SK-N-SH (cell line): ENCODE measurements at regions not wholly inside any gene's neighbourhood (a gene's known extent, or its start where the extent isn't known, plus 50 kb on each side); places are given as distances from the start of the nearest gene placed in this dataset.

ENCODE experiments used
- CTCF ChIA-PET: fragments of 300-600, 350-600 bp; formaldehyde crosslinking; extraction: SDS; loops from one replicate; lab custom pipeline; 2021; lab: Yijun Ruan, JAX
- POLR2A ChIA-PET: fragments of 350-600 bp; sonication (Branson Sonifier 250); formaldehyde crosslinking; extraction: SDS; loops from one replicate; lab custom pipeline; 2020; ENCODE audit warnings: antibody characterized with exemption, inconsistent platforms; lab: Yijun Ruan, JAX
- DNase-seq: peaks from one replicate; pipeline ENCODE4 v3.0.0; 2012
- H2AFZ ChIP-seq: fragments of 200-600 bp; sonication (generic); 2 replicates; pipeline ENCODE4 v1.8.1; 2016; ENCODE audit warnings: antibody characterized with exemption, mild to moderate bottlenecking, low read depth
- H3F3A ChIP-seq: fragments of 200-600 bp; sonication (generic); replicated peaks from 2 replicates; pipeline ENCODE3; 2016; ENCODE audit warnings: antibody characterized with exemption, mild to moderate bottlenecking; ENCODE audit not compliant: insufficient read depth
- H3K27ac ChIP-seq, 2 experiments: fragments of 200-500 bp in 1 of 2; fragments of 200-600 bp in 1 of 2; sonication (Bioruptor generic) in 1 of 2; sonication (generic), shearing (Covaris generic) in 1 of 2; 2 replicates each; pipeline versions ENCODE4 v1.5.1 to v1.6.1; 2014 to 2016; ENCODE audit warnings: low read depth in 2 of 2, inconsistent platforms in 1 of 2, low read length in 1 of 2, mild to moderate bottlenecking in 1 of 2, mixed read lengths in 1 of 2
- H3K27me3 ChIP-seq: fragments of 200-600 bp; sonication (generic), shearing (Covaris generic); 2 replicates; pipeline ENCODE4 v1.6.1; 2016; ENCODE audit warnings: mixed run types; ENCODE audit not compliant: insufficient read depth
- H3K36me3 ChIP-seq, 2 experiments: fragments of 200-500 bp in 1 of 2; fragments of 200-600 bp in 1 of 2; sonication (Bioruptor generic) in 1 of 2; sonication (generic) in 1 of 2; replicated peaks in 1 of 2; 2 replicates each; pipeline versions ENCODE3 to v1.5.1; 2014 to 2016; ENCODE audit warnings: low read length in 1 of 2, mild to moderate bottlenecking in 1 of 2; ENCODE audit not compliant: insufficient read depth in 2 of 2, control insufficient read depth in 1 of 2
- H3K4me1 ChIP-seq, 2 experiments: fragments of 200-500 bp in 1 of 2; fragments of 200-600 bp in 1 of 2; sonication (Bioruptor generic) in 1 of 2; sonication (generic), shearing (Covaris generic) in 1 of 2; 2 replicates each; pipeline versions ENCODE4 v1.5.1 to v1.6.1; 2014 to 2016; ENCODE audit warnings: low read depth in 1 of 2, low read length in 1 of 2, mixed run types in 1 of 2; ENCODE audit not compliant: insufficient read depth in 2 of 2, control insufficient read depth in 1 of 2
- H3K4me2 ChIP-seq: fragments of 200-600 bp; sonication (generic), shearing (Covaris generic); 2 replicates; pipeline ENCODE4 v1.6.1; 2017; ENCODE audit warnings: mixed run types
- H3K4me3 ChIP-seq, 2 experiments: fragments of 200-500 bp in 1 of 2; fragments of 200-600 bp in 1 of 2; sonication (Bioruptor generic) in 1 of 2; sonication (generic), shearing (Covaris generic) in 1 of 2; 2 replicates each; pipeline versions ENCODE4 v1.5.1 to v1.8.1; 2014 to 2016; ENCODE audit warnings: low read depth in 2 of 2, inconsistent platforms in 1 of 2, low read length in 1 of 2, mild to moderate bottlenecking in 1 of 2, mixed read lengths in 1 of 2, moderate library complexity in 1 of 2
- H3K79me2 ChIP-seq: fragments of 200-600 bp; sonication (generic); 2 replicates; pipeline ENCODE4 v1.8.1; 2017; ENCODE audit warnings: mild to moderate bottlenecking; ENCODE audit not compliant: insufficient read depth
- H3K9ac ChIP-seq: fragments of 200-600 bp; sonication (generic); 2 replicates; pipeline ENCODE4 v1.6.1; 2017; ENCODE audit warnings: mixed run types
- H3K9me2 ChIP-seq: fragments of 200-600 bp; sonication (generic); 2 replicates; pipeline ENCODE4 v1.6.1; 2017; ENCODE audit warnings: mixed run types
- H3K9me3 ChIP-seq: fragments of 200-600 bp; sonication (generic); 2 replicates; pipeline ENCODE4 v1.6.1; 2017; ENCODE audit warnings: mixed run types, mild to moderate bottlenecking, moderate library complexity
- H4K20me1 ChIP-seq: fragments of 200-600 bp; sonication (generic); 2 replicates; pipeline ENCODE4 v1.6.1; 2017; ENCODE audit warnings: mild to moderate bottlenecking, mixed run types; ENCODE audit not compliant: insufficient read depth
- CHD2 ChIP-seq: fragments of 150-350 bp; IDR thresholded peaks from 2 replicates; pipeline ENCODE4 v1.6.1; 2018; ENCODE audit warnings: low read length; ENCODE audit not compliant: partially characterized antibody
- EP300 ChIP-seq, 2 experiments: IDR thresholded peaks; 2 replicates each; pipeline versions ENCODE4 v1.4.0 to v1.6.1; 2012; ENCODE audit warnings: borderline replicate concordance in 1 of 2, low read depth in 1 of 2, low read length in 1 of 2
- FOSL2 ChIP-seq: IDR thresholded peaks from 2 replicates; pipeline ENCODE4 v1.4.0; 2012; ENCODE audit warnings: low read depth, mild to moderate bottlenecking, moderate library complexity, borderline replicate concordance
- FOXM1 ChIP-seq: IDR thresholded peaks from 2 replicates; pipeline ENCODE4 v1.4.0; 2012; ENCODE audit warnings: low read depth, mild to moderate bottlenecking
- GABPA ChIP-seq: IDR thresholded peaks from 2 replicates; pipeline ENCODE4 v1.4.0; 2012; ENCODE audit warnings: low read depth, mild to moderate bottlenecking
- MEF2A ChIP-seq: IDR thresholded peaks from 2 replicates; pipeline ENCODE4 v1.4.0; 2012; ENCODE audit warnings: low read depth, borderline replicate concordance
- RAD21 ChIP-seq: IDR thresholded peaks from 2 replicates; pipeline ENCODE4 v1.6.1; 2012; ENCODE audit warnings: mild to moderate bottlenecking, low read length
- RFX5 ChIP-seq: IDR thresholded peaks from 2 replicates; pipeline ENCODE4 v1.6.1; 2012; ENCODE audit warnings: mild to moderate bottlenecking, improper control_type of control experiment, low read length
- TCF12 ChIP-seq: IDR thresholded peaks from 2 replicates; pipeline ENCODE4 v1.4.0; 2012
- TEAD4 ChIP-seq: IDR thresholded peaks from 2 replicates; pipeline ENCODE4 v1.4.0; 2012; ENCODE audit warnings: mild to moderate bottlenecking, borderline replicate concordance; ENCODE audit not compliant: insufficient read depth
- YY1 ChIP-seq: IDR thresholded peaks from 2 replicates; pipeline ENCODE4 v1.4.0; 2012; ENCODE audit warnings: low read depth, mild to moderate bottlenecking
- WGBS: methylation state at CpG from one replicate; pipeline ENCODE4 v1.1.6; 2017; ENCODE audit warnings: low lambda C conversion rate; 5-methylcytosine and 5-hydroxymethylcytosine counted together
- TF ChIP-seq, protein P1 (sequence below): IDR thresholded peaks from 2 replicates; pipeline ENCODE4 v1.4.0; 2012; ENCODE audit warnings: low read depth, borderline replicate concordance
- TF ChIP-seq, protein P2 (sequence below): IDR thresholded peaks from 2 replicates; pipeline ENCODE4 v1.4.0; 2012; ENCODE audit warnings: low read depth, borderline replicate concordance
- TF ChIP-seq, protein P3 (sequence below): IDR thresholded peaks from 2 replicates; pipeline ENCODE4 v1.4.0; 2012; ENCODE audit warnings: low read depth
- TF ChIP-seq, protein P4 (sequence below): IDR thresholded peaks from 2 replicates; pipeline ENCODE4 v1.6.1; 2012; ENCODE audit warnings: mild to moderate bottlenecking, low read depth, low read length, moderate library complexity
- TF ChIP-seq, protein P5 (sequence below): fragments of 200-600 bp; sonication (generic); IDR thresholded peaks from 2 replicates; pipeline ENCODE4 v1.6.1; 2017; ENCODE audit warnings: antibody characterized with exemption, mild to moderate bottlenecking, moderate library complexity
- TF ChIP-seq, protein P6 (sequence below): fragments of 150-350 bp; IDR thresholded peaks from 2 replicates; pipeline ENCODE4 v1.6.1; 2017; ENCODE audit warnings: antibody characterized with exemption, low read length, low read depth, borderline replicate concordance

DNA sequence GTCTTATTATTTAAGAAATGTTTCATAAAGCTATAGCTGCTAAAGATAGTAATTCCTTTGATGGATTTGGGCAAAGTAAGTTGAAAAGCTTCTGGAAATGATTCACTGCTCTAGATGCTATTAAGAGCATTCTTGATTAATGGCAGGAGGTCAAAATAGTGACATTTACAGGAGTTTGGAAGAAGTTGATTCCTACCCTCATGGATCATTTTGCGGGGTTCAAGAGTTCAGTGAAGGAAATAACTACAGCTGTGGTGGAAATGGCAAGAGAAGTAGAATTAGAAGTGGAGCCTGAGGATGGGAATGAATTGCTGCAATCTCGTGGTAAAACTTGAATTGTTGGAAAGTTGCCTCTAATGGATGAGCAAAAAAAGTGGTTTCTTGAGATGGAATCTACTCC is 316.1 kb downstream of the UTRN start:
- no peaks in the 10 kb centered on the region for H4K20me1 ChIP-seq

More for the DNA sequence above, 316.1 kb downstream of the UTRN start:
- ChIA-PET POLR2A (no interaction called here), CTCF (interaction anchor here (0.8 kb wide), 1 partner anchor 1070 kb away, joined by 3 read pairs; no protein-coding TSS in a partner anchor)
- Histone ChIP-seq H3K36me3 (no peaks in the 10 kb centered on the region), H3K9ac (no peak overlapping the region), H2AFZ (no peak overlapping the region), H3K9me2 (no peaks in the 10 kb centered on the region), H3K27ac (no peak overlapping the region), H3K4me2 (no peak overlapping the region), H3F3A (no peaks in the 10 kb centered on the region), H3K4me3 (no peak overlapping the region), H3K4me1 (no peaks in the 10 kb centered on the region), H3K79me2 (no peaks in the 10 kb centered on the region), H3K9me3 (no peaks in the 10 kb centered on the region), H3K27me3 (no peaks in the 10 kb centered on the region)
- TF ChIP-seq EP300 (IDR thresholded peaks at IDR 0.05; ENCODE audit: borderline replicate concordance in 1 of 2, low read depth in 1 of 2, low read length in 1 of 2) (no peak), RAD21 (no peak), TEAD4 (no peak), FOSL2 (no peak), RFX5 (no peak), CHD2 (no peak), MEF2A (no peak), GABPA (no peak), YY1 (no peak), TCF12 (no peak), FOXM1 (no peak)
- TF ChIP-seq, protein P1, sequence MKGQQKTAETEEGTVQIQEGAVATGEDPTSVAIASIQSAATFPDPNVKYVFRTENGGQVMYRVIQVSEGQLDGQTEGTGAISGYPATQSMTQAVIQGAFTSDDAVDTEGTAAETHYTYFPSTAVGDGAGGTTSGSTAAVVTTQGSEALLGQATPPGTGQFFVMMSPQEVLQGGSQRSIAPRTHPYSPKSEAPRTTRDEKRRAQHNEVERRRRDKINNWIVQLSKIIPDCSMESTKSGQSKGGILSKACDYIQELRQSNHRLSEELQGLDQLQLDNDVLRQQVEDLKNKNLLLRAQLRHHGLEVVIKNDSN, result no peak
- TF ChIP-seq, protein P2, sequence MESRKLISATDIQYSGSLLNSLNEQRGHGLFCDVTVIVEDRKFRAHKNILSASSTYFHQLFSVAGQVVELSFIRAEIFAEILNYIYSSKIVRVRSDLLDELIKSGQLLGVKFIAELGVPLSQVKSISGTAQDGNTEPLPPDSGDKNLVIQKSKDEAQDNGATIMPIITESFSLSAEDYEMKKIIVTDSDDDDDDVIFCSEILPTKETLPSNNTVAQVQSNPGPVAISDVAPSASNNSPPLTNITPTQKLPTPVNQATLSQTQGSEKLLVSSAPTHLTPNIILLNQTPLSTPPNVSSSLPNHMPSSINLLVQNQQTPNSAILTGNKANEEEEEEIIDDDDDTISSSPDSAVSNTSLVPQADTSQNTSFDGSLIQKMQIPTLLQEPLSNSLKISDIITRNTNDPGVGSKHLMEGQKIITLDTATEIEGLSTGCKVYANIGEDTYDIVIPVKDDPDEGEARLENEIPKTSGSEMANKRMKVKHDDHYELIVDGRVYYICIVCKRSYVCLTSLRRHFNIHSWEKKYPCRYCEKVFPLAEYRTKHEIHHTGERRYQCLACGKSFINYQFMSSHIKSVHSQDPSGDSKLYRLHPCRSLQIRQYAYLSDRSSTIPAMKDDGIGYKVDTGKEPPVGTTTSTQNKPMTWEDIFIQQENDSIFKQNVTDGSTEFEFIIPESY, result no peak
- TF ChIP-seq, protein P3, sequence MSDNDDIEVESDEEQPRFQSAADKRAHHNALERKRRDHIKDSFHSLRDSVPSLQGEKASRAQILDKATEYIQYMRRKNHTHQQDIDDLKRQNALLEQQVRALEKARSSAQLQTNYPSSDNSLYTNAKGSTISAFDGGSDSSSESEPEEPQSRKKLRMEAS, result no peak
- TF ChIP-seq, protein P4, sequence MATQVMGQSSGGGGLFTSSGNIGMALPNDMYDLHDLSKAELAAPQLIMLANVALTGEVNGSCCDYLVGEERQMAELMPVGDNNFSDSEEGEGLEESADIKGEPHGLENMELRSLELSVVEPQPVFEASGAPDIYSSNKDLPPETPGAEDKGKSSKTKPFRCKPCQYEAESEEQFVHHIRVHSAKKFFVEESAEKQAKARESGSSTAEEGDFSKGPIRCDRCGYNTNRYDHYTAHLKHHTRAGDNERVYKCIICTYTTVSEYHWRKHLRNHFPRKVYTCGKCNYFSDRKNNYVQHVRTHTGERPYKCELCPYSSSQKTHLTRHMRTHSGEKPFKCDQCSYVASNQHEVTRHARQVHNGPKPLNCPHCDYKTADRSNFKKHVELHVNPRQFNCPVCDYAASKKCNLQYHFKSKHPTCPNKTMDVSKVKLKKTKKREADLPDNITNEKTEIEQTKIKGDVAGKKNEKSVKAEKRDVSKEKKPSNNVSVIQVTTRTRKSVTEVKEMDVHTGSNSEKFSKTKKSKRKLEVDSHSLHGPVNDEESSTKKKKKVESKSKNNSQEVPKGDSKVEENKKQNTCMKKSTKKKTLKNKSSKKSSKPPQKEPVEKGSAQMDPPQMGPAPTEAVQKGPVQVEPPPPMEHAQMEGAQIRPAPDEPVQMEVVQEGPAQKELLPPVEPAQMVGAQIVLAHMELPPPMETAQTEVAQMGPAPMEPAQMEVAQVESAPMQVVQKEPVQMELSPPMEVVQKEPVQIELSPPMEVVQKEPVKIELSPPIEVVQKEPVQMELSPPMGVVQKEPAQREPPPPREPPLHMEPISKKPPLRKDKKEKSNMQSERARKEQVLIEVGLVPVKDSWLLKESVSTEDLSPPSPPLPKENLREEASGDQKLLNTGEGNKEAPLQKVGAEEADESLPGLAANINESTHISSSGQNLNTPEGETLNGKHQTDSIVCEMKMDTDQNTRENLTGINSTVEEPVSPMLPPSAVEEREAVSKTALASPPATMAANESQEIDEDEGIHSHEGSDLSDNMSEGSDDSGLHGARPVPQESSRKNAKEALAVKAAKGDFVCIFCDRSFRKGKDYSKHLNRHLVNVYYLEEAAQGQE, result no peak
- TF ChIP-seq, protein P5, sequence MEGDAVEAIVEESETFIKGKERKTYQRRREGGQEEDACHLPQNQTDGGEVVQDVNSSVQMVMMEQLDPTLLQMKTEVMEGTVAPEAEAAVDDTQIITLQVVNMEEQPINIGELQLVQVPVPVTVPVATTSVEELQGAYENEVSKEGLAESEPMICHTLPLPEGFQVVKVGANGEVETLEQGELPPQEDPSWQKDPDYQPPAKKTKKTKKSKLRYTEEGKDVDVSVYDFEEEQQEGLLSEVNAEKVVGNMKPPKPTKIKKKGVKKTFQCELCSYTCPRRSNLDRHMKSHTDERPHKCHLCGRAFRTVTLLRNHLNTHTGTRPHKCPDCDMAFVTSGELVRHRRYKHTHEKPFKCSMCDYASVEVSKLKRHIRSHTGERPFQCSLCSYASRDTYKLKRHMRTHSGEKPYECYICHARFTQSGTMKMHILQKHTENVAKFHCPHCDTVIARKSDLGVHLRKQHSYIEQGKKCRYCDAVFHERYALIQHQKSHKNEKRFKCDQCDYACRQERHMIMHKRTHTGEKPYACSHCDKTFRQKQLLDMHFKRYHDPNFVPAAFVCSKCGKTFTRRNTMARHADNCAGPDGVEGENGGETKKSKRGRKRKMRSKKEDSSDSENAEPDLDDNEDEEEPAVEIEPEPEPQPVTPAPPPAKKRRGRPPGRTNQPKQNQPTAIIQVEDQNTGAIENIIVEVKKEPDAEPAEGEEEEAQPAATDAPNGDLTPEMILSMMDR, result no peak
- TF ChIP-seq, protein P6, sequence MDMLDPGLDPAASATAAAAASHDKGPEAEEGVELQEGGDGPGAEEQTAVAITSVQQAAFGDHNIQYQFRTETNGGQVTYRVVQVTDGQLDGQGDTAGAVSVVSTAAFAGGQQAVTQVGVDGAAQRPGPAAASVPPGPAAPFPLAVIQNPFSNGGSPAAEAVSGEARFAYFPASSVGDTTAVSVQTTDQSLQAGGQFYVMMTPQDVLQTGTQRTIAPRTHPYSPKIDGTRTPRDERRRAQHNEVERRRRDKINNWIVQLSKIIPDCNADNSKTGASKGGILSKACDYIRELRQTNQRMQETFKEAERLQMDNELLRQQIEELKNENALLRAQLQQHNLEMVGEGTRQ, result no peak
- no peak for DNase-seq
- 29% methylated on average over 2 of the region's 2 CpGs for WGBS
